ENCODE measurements at regions not wholly inside any gene's neighbourhood (a gene's known extent, or its start where the extent isn't known, plus 50 kb on each side); places are given as distances from the start of the nearest gene placed in this dataset.
A peak's percentile ranks its signal among the peaks of the same experiment; 100 is the strongest.

DNA sequence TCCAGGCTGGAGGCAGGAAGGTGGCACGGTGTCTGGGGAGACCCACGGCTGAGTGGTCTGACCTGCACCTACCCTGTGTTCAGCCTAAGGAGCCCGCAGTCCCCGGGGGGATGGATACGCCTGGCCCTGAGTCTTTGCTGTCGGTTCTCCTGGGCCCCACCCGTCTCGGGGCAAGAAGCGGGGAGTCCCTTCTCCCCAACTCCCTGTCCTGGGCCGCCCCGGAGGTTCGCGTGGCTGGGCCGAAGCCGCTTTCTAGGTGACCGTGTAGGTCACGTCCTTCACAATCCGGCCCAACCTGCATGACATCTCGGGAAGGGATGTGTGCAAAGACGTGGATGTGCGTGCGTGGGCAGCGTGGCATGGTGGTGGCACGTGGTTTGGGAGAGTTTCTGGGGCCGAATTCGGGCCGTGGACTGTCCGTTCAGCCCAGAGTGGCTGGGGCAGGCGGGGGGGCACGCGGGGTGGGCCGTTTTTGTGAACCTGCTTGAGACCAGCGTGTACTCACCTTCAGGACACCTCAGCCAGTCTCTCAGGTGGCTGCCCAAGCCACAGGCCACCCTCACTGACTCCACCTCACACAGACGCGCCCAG is 103.3 kb downstream of the PTPRS start:
- DNase-seq (ENCODE audit: low read depth in 3 of 3) = no peak

DNA sequence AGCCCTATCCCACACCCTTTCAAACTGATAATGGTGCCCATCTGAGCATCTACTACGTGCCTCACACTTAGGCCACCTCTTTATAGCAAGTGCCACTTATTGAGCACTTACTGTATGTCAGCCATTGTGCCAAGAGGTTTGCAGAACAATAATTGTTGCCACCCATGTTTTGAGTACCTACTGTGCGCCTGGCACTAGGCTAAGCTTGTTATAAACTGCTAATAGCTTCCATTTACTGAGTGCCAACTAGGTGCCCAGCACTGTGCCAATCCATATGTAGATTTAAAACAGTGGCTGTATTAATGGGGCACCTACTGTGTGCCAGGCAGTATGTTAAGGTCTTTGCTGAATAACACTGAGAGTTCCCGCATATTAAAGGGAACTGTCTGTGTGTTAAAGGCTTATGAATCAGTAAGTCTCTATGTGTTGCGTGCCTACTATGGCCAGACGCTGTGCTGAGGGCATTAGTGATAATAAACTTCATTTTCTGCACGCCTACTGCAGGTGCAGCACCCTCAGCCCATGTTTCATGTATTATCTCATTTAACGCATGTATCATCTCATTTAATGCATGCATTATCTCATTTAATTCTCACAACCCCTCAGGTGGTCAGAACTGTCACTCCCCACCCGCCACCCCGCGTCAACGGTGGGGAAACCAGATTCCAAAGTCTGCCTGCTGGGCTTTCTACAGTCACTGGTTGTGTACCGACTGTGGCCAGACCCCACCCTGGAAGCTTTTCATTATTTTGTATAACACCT is 105.0 kb downstream of the PTPRS start:
- DNase-seq (ENCODE audit: low read depth in 3 of 3) = no peak

DNA sequence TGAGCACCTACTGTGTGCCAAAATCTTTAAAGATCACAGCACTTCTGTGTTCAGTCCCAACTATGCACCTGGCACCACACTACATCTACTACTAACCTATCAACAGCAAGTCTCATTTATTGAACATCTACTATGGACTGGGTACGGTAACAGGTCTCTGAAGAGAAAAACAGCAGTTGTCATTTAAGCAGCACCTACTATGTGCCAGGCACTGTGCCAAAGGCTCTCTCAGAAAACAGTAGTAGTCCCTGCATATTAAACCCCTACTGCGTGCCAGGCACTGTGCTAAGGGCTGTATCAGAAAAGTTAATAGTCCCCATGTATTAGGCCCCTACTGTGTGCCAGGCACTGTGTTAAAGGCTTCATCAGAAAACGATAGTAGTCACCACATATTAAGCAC is 106.2 kb downstream of the PTPRS start:
- DNase-seq (ENCODE audit: low read depth in 3 of 3) = no peak

DNA sequence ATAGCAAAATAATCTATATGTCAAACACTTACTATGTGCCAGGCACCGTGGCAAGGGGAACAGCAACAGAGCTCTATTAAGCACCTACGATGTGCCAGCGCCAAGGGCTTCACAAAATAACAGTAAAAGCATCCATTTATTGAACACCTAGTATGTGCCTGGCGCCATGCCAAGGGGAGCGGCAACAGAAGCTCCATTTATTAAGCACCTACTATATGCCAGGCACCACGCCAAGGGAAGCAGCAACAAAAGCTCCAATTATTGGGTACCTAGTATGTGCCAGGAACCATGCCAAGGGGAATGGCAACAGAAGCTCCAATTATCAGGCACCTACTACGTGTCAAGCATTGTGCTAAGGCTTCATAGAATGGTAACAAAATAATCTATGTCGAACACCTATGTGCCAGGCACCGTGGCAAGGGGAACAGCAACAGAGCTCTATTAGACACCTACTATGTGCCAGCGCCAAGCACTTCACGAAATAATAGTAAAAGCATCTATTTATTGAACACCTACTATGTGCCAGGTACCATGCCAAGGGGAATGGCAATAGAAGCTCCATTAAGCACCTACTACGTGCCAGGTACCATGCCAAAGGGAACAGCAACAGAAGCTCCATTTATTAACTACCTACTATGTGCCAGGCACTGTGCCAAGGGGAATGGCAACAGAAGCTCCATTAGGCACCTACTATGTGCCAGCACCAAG is 107.7 kb downstream of the PTPRS start:
- no peak for DNase-seq (ENCODE audit: low read depth in 3 of 3)

DNA sequence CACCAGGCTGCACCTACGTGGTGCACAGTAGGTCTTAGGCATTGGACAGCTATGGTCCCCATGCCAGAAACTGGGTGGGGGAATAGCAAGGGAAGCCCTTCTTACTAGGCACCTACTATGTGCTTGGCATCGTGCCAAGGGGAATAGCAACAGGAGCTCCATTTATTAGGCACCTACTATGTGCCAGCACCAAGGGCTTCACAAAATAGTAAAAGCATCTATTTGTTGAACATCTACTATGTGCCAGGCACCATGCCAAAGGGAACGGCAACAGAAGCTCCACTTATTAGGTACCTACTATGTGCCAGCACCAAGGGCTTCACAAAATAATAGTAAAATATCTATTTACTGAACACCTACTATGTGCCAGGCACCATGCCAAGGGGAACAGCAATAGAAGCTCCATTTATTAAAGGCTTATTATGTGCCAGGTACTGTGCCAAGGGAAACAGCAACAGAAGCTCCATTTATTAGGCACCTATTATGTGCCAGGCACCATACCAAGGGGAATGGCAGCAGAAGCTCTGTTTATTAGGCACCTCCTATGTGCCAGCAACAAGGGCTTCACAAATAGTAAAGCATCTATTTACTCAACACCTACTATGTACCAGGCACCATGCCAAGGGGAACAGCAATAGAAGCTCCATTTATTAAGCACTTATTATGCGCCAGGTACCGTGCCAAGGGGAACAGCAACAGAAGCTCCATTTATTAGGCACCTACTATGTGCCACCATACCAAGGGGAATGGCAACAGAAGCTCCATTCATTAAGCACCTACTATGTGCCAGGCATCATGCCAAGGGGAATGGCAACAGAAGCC is 108.5 kb downstream of the PTPRS start:
- DNase-seq (ENCODE audit: low read depth in 3 of 3) = no peak

DNA sequence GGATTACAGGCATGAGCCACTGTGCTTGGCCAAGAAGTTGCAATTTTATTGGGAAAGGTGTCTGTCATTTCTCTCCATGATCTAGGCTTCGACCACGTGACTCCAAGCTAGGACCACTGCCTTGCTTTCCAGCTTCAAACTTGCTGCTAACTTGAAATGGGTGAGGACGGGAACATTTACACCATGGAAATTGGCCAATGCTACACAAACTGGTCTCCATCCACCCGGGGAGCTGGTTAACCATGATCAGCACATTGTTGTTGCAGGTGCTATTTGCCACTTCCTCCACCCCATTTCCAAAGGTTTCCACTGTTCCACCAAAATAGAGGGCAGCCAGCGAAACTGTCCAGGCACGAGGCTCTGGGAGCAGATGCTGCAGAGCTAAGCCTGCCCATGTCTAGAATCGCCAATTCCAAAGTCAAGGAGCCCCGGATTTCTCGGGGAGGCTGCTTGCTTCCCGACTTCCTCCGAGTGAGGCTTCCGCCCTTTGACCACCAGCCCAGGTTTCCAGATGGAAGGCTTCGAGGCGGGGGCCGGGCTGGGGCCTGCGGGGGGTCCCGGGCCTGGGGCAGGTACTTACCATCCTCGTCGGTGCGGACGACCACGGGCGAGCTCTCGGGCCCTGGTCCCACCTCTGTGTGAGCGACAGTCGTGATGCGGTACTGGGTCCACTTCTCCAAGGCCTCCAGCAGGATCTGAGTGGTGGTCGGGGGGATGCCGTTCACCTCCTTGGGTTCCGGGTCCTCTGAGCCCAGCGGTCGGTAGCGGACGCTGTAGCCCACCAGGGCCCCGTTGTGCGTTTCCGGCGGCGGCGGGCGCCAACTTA is 109.7 kb downstream of the PTPRS start:
- DNase-seq (ENCODE audit: low read depth in 3 of 3) = no peak

DNA sequence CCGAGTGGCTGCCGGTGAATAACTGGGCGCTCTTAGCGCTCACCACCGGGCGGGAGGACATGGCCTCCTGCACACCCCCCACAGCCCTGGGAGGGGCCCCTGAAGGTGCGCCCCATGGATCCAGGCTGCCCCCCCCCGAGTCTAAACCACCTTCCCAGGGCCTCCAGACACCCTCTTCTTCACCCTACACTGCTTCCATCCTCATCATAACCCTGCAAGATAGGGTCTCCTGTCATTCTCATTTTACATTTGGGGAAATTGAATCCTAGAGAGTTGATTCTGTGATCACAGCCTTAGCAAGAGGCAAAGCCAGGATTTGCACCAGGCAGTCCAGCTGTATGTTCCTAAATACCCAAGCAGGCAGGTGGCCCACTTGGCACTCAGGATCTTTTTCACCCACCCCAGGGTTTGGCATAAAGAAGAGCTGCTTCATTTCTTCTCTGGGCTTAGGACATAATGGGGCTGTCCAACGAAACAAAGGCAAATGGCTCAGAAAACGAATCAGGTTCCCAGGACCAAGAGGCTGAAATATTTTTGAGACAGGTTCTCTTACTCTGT is 110.8 kb downstream of the PTPRS start:
- DNase-seq (ENCODE audit: low read depth in 3 of 3) = no peak

DNA sequence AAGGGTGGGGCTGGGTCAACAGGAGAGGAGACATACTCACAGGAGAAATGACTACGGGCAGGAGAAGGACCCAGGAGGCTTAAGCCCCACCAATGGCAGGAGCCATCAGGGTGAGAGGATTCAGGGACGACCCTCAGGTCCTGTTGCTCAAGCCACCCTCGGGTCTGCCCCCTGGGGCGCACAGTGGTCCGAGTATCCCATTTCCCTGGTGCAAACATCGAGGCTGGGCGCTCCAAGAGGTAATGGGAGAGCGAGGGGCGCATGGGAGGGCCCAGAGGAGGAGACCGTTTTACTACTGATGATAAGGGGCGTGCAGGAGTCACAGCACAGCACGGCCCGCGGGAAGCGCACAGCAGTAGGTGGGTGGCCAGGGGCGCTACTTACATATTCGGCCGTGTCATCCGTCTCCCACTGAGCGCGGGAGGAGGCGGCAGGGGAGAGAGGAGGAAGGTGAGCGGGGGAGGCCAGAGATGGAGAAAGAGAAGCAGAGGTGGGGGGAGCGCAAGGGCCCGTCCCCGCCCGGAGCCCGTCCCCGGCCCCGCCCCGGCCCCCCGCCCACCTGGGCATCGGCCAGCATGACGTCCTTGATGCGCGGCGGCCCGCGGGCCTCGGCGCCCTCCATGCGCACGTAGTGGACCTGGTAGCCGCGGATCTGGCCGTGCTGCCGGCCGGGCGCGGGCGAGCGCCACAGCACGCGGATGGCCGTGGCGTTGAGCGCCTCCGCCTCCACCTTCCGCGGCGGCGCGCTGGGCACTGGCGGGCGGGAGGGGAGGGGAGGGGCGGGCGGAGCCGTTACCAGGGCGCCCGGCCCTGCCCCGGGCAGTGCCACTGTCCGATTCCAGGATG is 111.5 kb downstream of the PTPRS start:
- no peak for DNase-seq (ENCODE audit: low read depth in 3 of 3)

DNA sequence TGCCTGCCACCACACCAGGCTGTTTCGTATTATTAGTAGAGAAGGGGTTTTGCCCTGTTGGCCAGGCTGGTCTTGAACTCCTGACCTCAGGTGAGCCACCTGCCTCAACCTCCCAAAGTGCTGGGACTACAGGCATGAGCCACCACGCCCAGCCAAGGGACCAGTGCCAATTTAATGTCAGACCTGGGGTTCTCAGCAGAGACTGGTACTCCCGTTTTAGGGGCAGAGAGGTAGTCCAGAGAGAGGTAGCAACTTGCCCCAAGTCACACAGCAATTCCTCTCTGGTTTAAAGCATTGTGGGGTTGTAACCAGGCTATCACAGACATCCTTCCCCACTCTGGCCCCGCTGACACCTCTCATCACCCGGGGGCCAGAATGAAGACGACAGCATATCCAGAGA is 112.1 kb downstream of the PTPRS start:
- DNase-seq (ENCODE audit: low read depth in 3 of 3) = no peak

DNA sequence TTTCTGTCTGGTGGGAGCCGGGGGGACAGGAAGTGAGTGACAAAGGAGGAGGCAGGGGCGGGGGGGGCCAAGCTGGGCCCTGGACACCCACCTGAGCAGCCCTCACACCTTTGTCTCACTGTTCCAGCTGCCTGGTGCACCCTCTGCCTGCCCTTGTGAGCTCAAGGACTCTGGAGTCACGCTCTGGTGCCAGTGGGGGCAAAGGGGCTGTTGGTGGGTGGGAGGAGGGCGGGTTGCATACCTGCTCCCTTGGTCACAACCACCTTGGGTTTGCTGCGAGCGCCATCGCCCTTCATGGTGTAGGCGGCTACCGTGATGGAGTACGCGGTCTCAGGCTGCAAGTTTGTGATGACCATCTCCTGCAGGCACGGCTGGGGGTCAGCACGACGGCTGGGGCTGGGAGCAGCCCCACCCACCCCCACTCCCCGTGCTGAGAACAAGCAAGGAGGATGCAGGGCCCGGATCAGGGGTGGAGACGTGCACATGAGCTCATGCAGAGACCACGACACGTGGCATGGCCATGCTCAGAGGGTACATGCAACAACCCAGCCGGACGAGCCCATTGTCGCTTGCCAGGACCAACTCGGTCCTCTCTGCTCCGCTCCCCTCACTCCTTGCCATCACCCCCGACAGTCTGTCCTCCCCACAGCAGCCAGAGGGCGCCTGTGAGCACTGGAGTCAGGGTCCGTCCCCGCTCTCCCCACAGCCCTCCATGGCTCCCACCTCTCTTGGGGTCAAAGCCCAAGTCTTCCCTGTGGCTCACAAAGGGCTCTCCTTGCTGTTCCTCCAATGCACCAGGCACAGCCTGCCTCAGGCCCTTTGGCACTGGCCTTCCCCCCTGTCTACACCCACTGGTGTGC is 114.9 kb downstream of the PTPRS start:
- DNase-seq (ENCODE audit: low read depth in 3 of 3) = peak in 1 of 3 experiments; percentile 14

DNA sequence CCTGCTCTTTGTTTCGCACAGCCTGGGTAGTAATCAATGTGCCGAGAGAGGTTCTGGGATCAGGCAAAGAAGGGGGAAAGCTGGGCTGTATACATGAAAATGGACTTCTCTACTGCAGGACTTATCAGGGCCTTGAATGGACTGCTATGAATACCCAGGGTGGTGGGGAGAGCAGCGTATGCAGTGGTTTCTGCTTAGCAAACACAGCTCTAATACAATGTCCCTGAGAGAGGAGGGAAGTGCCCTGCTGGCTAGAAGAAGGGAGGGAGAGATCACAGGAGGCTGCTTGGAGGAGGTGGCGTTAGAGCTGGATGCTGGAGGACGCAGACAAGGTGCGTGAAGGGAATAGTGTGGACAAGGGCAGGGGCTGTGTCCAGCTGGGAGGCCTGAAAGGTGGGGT is 116.1 kb downstream of the PTPRS start:
- DNase-seq (ENCODE audit: low read depth in 3 of 3) = no peak

DNA sequence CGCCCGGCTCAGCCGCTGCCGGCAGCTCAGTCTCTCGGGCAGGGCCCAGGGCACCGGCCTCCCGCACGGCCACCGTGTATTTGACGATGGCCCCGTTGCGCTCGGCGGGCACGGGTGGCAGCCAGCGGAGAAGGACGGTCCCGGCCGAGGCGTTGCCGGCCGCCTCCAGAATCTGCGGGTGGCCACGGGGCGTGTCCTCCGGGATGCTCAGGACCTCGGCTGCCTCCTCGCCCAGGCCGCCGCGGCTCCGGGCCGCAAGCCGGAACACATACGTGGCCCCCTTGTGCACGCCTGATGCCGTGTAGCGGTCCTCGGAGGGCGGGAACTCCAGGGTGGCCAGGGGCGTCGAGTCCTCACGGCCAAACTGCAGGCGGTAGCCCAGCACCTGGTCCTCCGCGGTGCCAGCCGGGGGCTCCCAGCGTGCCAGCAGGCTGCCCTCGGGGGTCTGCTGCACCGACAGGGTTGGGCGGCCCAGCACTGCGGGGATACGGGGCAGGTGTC is 117.7 kb downstream of the PTPRS start:
- no peak for DNase-seq (ENCODE audit: low read depth in 3 of 3)

DNA sequence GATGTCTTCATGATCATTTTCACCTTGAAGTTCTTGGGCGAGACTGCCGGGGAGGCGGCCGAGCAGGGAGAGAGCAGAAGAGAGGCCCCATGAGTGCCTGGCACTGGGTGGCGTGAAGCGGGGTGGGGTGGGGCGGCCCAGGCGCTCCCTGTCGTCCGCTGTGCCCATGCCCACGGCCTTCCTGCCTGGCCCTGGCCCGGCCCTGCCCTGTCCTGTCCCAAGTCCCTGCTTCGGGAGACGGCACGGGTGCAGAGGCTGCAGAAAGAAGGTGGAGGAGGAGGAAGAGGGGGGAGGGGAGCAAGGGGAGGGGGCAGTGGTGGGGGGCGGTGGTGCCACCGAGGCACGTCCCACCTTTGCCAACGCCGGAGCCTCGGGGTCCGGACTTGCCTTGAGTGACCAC is 118.4 kb downstream of the PTPRS start:
- DNase-seq (ENCODE audit: low read depth in 3 of 3) = no peak

DNA sequence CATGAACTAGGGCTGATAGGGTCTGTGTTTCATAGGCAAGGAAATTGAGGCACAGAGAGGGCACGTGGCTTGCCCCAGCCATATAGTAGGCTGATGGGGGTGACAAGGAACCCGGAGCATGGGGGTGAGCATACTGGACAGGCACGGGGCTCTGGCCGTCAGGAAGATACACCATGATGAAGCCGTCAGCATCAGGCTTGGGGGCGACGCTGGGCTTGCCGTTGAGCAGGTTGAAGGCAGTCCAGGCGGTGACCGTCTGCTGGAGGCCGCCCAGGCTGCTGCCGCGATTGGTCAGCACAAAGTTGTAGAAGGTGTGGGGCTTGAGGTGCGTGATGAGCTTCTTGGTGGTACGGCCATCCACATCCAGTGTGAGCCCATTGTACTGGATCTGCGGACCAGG is 119.7 kb downstream of the PTPRS start:
- no peak for DNase-seq (ENCODE audit: low read depth in 3 of 3)

DNA sequence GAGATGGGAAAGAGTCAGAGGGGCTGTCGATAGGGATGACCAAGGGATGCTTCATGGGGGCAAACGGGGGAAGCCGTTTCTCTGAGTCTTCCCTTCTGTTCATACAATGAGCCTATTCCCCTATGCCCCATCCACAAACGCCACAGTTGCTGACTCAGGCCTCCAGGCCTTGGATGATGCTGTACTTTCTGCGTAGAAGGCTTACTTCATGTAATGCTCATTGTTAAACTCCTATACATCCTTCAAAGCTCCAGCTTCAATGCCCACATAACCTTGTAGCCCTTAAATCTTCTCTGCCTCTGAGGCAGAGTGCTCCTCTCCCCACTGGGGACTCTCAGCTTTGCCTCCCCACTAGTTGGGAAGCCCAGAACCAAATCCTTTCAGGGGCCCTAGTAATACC is 120.3 kb downstream of the PTPRS start:
- no peak for DNase-seq (ENCODE audit: low read depth in 3 of 3)

DNA sequence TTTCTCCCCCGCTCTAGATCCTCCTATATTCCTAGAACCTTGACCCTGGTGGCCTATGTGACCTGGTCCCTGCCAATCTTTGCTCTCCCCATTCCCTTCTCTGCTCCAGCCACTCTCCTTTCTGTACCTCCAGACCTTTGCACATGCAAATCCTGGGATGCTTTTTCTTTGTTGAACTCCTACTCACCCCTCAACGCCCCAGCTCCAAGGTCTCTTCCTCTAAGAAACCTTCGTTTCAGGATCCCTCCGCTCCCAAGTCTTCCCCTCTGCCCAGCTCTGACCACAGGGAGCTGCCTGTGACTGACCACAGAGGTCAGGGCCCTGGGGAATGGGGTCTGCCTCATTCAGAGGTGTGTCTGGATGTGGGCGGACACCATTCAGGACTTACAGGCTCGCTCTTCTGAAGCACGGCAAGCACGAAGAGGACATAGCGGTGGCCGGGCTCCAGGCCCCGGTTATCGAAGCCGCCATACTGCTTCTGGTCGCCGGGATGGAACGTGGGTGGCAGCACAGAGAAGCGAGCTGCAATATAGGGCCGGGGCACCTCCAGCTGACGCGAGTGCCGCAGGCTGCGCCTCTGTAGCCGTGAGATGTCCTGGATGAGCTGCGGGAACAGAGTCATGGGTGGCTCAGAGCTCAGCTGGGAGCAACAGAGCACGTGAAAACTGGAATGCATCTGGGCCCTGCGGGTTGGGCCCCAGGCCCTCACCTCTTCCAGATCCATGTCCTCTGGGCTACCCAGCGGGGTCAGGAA is 120.9 kb downstream of the PTPRS start:
- no peak for DNase-seq (ENCODE audit: low read depth in 3 of 3)

DNA sequence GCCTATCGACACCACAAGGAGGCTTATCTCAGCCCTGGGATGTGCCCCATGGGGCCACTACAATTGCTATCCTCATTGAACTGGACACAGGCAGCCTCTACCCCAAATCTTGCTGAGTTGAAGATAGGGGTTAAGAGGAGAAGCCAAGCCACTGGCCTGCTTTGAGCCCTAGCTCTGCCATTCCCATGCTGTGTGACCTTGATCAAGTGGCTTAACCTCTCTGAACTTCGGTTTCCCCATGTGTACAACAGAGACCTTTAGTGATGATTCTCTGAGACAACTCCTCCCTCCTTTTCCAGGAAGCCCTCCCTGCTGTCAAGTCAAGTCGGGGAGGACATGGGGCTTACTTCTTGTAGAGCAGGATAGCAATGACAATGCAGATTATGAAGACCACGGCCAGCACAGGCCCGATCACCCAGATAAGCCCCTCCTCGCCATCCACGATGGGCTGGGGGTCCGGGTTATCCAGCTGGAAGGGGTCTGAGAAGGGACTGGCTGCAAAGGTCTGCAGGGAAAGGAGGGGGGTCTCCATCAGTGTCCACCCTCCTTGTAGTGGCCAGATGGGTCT is 121.6 kb downstream of the PTPRS start:
- DNase-seq (ENCODE audit: low read depth in 3 of 3) = no peak

Data from stimulated activated CD4-positive, alpha-beta T cell treated with anti-CD3 and anti-CD28 coated beads, TNF-alpha, amount 100 ng/mL, for 24 hours (primary cell).